CD8-positive, alpha-beta memory T cell (primary cell): ENCODE measurements at regions not wholly inside any gene's neighbourhood (a gene's known extent, or its start where the extent isn't known, plus 50 kb on each side); places are given as distances from the start of the nearest gene placed in this dataset.
"Not testable (repeated sequence)": the region's sequence is repeated elsewhere in the genome, so short reads cannot be mapped to it uniquely, and the experiment has no call there.

Experiments
- CTCF ChIA-PET: fragments of 350-600 bp; sonication (Branson Sonifier 250); formaldehyde crosslinking; loops from one replicate; lab custom pipeline; 2021; ENCODE audit warnings: antibody characterized with exemption; lab: Charles Lee
- POLR2A ChIA-PET: fragments of 350-600 bp; sonication (Branson Sonifier 250); formaldehyde crosslinking; loops from one replicate; lab custom pipeline; 2021; ENCODE audit warnings: antibody characterized with exemption; lab: Charles Lee
- DNase-seq, 5 donors: peaks; one replicate each; pipeline versions ENCODE4 v3.0.0 to v3.0.0-alpha.2; 2020 to 2022; ENCODE audit warnings: mixed read lengths in 1 of 5
- H3K27ac ChIP-seq: one replicate; pipeline ENCODE4 v1.7.0; 2013; ENCODE audit warnings: low read depth, mild to moderate bottlenecking, low read length, moderate library complexity
- H3K27me3 ChIP-seq: 2 replicates; pipeline ENCODE4 v1.7.0; 2013; ENCODE audit warnings: low read length, mild to moderate bottlenecking; ENCODE audit not compliant: insufficient read depth, poor library complexity, severe bottlenecking
- H3K36me3 ChIP-seq: 2 replicates; pipeline ENCODE4 v1.7.0; 2013; ENCODE audit warnings: mild to moderate bottlenecking, low read length, moderate library complexity; ENCODE audit not compliant: insufficient read depth
- H3K4me1 ChIP-seq: 2 replicates; pipeline ENCODE4 v1.7.0; 2013; ENCODE audit warnings: mild to moderate bottlenecking, low read length, moderate library complexity; ENCODE audit not compliant: insufficient read depth
- H3K4me3 ChIP-seq: 2 replicates; pipeline ENCODE4 v1.7.0; 2013; ENCODE audit warnings: mild to moderate bottlenecking, low read length
- H3K9me3 ChIP-seq: 2 replicates; pipeline ENCODE4 v1.7.0; 2013; ENCODE audit warnings: mild to moderate bottlenecking, low read length
- H3K27ac Mint-ChIP-seq, 8 donors: one replicate each; pipeline ENCODE4 v1.8.0; 2020 to 2021; ENCODE audit warnings: mixed read lengths in 8 of 8, mild to moderate bottlenecking in 6 of 8, inconsistent platforms in 3 of 8, moderate library complexity in 3 of 8
- H3K27me3 Mint-ChIP-seq, 2 donors: one replicate each; pipeline ENCODE4 v1.8.0; 2020 to 2021; ENCODE audit warnings: mixed read lengths in 2 of 2, mild to moderate bottlenecking in 1 of 2, moderate library complexity in 1 of 2
- H3K36me3 Mint-ChIP-seq, 3 donors: one replicate each; pipeline ENCODE4 v1.8.0; 2020 to 2021; ENCODE audit warnings: mixed read lengths in 3 of 3, inconsistent platforms in 1 of 3, mild to moderate bottlenecking in 1 of 3
- H3K4me1 Mint-ChIP-seq, 3 donors: one replicate each; pipeline ENCODE4 v1.8.0; 2020 to 2021; ENCODE audit warnings: mixed read lengths in 3 of 3, inconsistent platforms in 1 of 3, mild to moderate bottlenecking in 1 of 3
- H3K4me3 Mint-ChIP-seq, 7 donors: one replicate each; pipeline ENCODE4 v1.8.0; 2020 to 2021; ENCODE audit warnings: mixed read lengths in 7 of 7, mild to moderate bottlenecking in 6 of 7, moderate library complexity in 4 of 7, inconsistent platforms in 2 of 7
- H3K9me3 Mint-ChIP-seq, 5 donors: one replicate each; pipeline ENCODE4 v1.8.0; 2020 to 2022; ENCODE audit warnings: mixed read lengths in 5 of 5, mild to moderate bottlenecking in 3 of 5, moderate library complexity in 2 of 5, inconsistent platforms in 1 of 5

GRCh38 chr3:35254917-35255316 lies 384.4 kb upstream of the ARPP21 start:
- CTCF ChIA-PET, result no interaction called here
- Mint-ChIP-seq H3K9me3 (peaks cover 4 to 19% (median 10%) of the 10 kb centered on the region in 5 donors), H3K4me1 (no peaks in the 10 kb centered on the region), H3K27me3 (no peaks in the 10 kb centered on the region), H3K4me3 (no peak overlapping the region), H3K27ac (no peak overlapping the region), H3K36me3 (no peaks in the 10 kb centered on the region)
- H3K27me3 ChIP-seq, result no peaks in the 10 kb centered on the region
- no peak overlapping the region for H3K27ac ChIP-seq
- H3K4me3 ChIP-seq, result no peak overlapping the region
- no peaks in the 10 kb centered on the region for H3K36me3 ChIP-seq
- no peak for DNase-seq
- no peaks in the 10 kb centered on the region for H3K9me3 ChIP-seq
- H3K4me1 ChIP-seq, result no peaks in the 10 kb centered on the region
- POLR2A ChIA-PET, result no interaction called here

- no peak for DNase-seq
- Mint-ChIP-seq H3K27me3 (no peaks in the 10 kb centered on the region), H3K4me1 (no peaks in the 10 kb centered on the region), H3K27ac (peak overlapping the region in 1 of 8 donors; percentile 21), H3K9me3 (peaks cover 3 to 15% (median 6%) of the 10 kb centered on the region in 5 donors), H3K36me3 (no peaks in the 10 kb centered on the region), H3K4me3 (no peak overlapping the region)
- Histone ChIP-seq H3K27ac (no peak overlapping the region), H3K9me3 (no peaks in the 10 kb centered on the region), H3K27me3 (no peaks in the 10 kb centered on the region), H3K4me3 (no peak overlapping the region), H3K4me1 (no peaks in the 10 kb centered on the region), H3K36me3 (no peaks in the 10 kb centered on the region)
- CTCF ChIA-PET, result no interaction called here
- POLR2A ChIA-PET, result no interaction called here
Observed at GRCh38 chr3:35257641-35258040, 381.7 kb upstream of the ARPP21 start.

GRCh38 chr3:35262406-35262805 lies 376.9 kb upstream of the ARPP21 start:
- no peak overlapping the region for H3K27ac Mint-ChIP-seq
- Histone ChIP-seq H3K27me3 (no peaks in the 10 kb centered on the region), H3K36me3 (no peaks in the 10 kb centered on the region), H3K4me3 (no peak overlapping the region), H3K27ac (no peak overlapping the region), H3K9me3 (no peaks in the 10 kb centered on the region), H3K4me1 (no peaks in the 10 kb centered on the region)
- H3K4me3 Mint-ChIP-seq, result no peak overlapping the region
- H3K36me3 Mint-ChIP-seq, result no peaks in the 10 kb centered on the region
- no peaks in the 10 kb centered on the region for H3K27me3 Mint-ChIP-seq
- CTCF ChIA-PET, result no interaction called here
- no peak for DNase-seq
- POLR2A ChIA-PET, result no interaction called here
- no peaks in the 10 kb centered on the region for H3K4me1 Mint-ChIP-seq
- peaks cover 0 to 12% (median 3%) of the 10 kb centered on the region in 5 donors for H3K9me3 Mint-ChIP-seq

GRCh38 chr3:35263477-35263876 lies 375.8 kb upstream of the ARPP21 start:
- no peaks in the 10 kb centered on the region for H3K27me3 ChIP-seq
- H3K4me1 ChIP-seq, result no peaks in the 10 kb centered on the region
- Mint-ChIP-seq H3K4me3 (no peak overlapping the region), H3K9me3 (peaks cover 0 to 15% (median 3%) of the 10 kb centered on the region in 5 donors), H3K36me3 (no peaks in the 10 kb centered on the region), H3K4me1 (no peaks in the 10 kb centered on the region), H3K27me3 (no peaks in the 10 kb centered on the region), H3K27ac (no peak overlapping the region)
- H3K36me3 ChIP-seq, result no peaks in the 10 kb centered on the region
- no peak overlapping the region for H3K27ac ChIP-seq
- ChIA-PET POLR2A (no interaction called here), CTCF (no interaction called here)
- H3K9me3 ChIP-seq, result no peaks in the 10 kb centered on the region
- H3K4me3 ChIP-seq, result no peak overlapping the region
- no peak for DNase-seq

- CTCF ChIA-PET, H3K27ac Mint-ChIP-seq, H3K4me3 ChIP-seq, H3K4me1 Mint-ChIP-seq, POLR2A ChIA-PET, H3K27me3 ChIP-seq, H3K27ac ChIP-seq, DNase-seq, H3K9me3 Mint-ChIP-seq, H3K4me1 ChIP-seq, H3K4me3 Mint-ChIP-seq, H3K36me3 ChIP-seq, H3K27me3 Mint-ChIP-seq, H3K9me3 ChIP-seq, H3K36me3 Mint-ChIP-seq: not testable (repeated sequence)
Observed at GRCh38 chr3:35266065-35266464, 373.3 kb upstream of the ARPP21 start.

GRCh38 chr3:35275768-35276167 lies 363.6 kb upstream of the ARPP21 start:
- Mint-ChIP-seq H3K27me3 (peaks cover 0 to 1% of the 10 kb centered on the region in 2 donors), H3K36me3 (no peaks in the 10 kb centered on the region), H3K4me3 (no peak overlapping the region), H3K27ac (no peak overlapping the region), H3K4me1 (no peaks in the 10 kb centered on the region), H3K9me3 (peaks cover 10 to 33% (median 15%) of the 10 kb centered on the region in 5 donors)
- Histone ChIP-seq H3K27ac (no peak overlapping the region), H3K4me3 (no peak overlapping the region), H3K4me1 (no peaks in the 10 kb centered on the region), H3K36me3 (no peaks in the 10 kb centered on the region), H3K9me3 (no peaks in the 10 kb centered on the region), H3K27me3 (no peaks in the 10 kb centered on the region)
- no peak for DNase-seq
- ChIA-PET POLR2A (no interaction called here), CTCF (no interaction called here)

GRCh38 chr3:35276568-35276967 lies 362.8 kb upstream of the ARPP21 start:
- H3K27me3 Mint-ChIP-seq, result peaks cover 0 to 1% of the 10 kb centered on the region in 2 donors

GRCh38 chr3:35291471-35292236 lies 347.7 kb upstream of the ARPP21 start:
- ChIA-PET CTCF (no interaction called here), POLR2A (no interaction called here)
- Mint-ChIP-seq H3K4me1 (no peaks in the 10 kb centered on the region), H3K9me3 (peaks cover 7 to 27% (median 9%) of the 10 kb centered on the region in 5 donors), H3K27ac (no peak overlapping the region), H3K4me3 (no peak overlapping the region), H3K36me3 (peaks cover 0 to 1% (median 0%) of the 10 kb centered on the region in 3 donors), H3K27me3 (no peaks in the 10 kb centered on the region)
- Histone ChIP-seq H3K9me3 (no peaks in the 10 kb centered on the region), H3K27me3 (no peaks in the 10 kb centered on the region), H3K4me3 (no peak overlapping the region), H3K36me3 (no peaks in the 10 kb centered on the region), H3K4me1 (no peaks in the 10 kb centered on the region), H3K27ac (no peak overlapping the region)
- DNase-seq, result no peak

More at GRCh38 chr3:35276568-35276967, 362.8 kb upstream of the ARPP21 start:
- Mint-ChIP-seq H3K9me3 (peaks cover 13 to 34% (median 14%) of the 10 kb centered on the region in 5 donors), H3K4me1 (no peaks in the 10 kb centered on the region), H3K36me3 (no peaks in the 10 kb centered on the region), H3K27ac (no peak overlapping the region), H3K4me3 (no peak overlapping the region)
- H3K27ac ChIP-seq, result no peak overlapping the region
- no peaks in the 10 kb centered on the region for H3K9me3 ChIP-seq
- no peak for DNase-seq
- no peaks in the 10 kb centered on the region for H3K27me3 ChIP-seq
- H3K4me3 ChIP-seq, result no peak overlapping the region
- CTCF ChIA-PET, result no interaction called here
- POLR2A ChIA-PET, result no interaction called here
- no peaks in the 10 kb centered on the region for H3K36me3 ChIP-seq
- H3K4me1 ChIP-seq, result no peaks in the 10 kb centered on the region
